Stomach smooth muscle (tissue), 2 donors: ENCODE measurements at regions not wholly inside any gene's neighbourhood (a gene's known extent, or its start where the extent isn't known, plus 50 kb on each side); places are given as distances from the start of the nearest gene placed in this dataset.

Source experiments
- H3K27ac ChIP-seq: one replicate; pipeline ENCODE4 v1.7.0; 2013; ENCODE audit warnings: mild to moderate bottlenecking, low read length, inconsistent platforms
- H3K27me3 ChIP-seq, 2 donors: one replicate each; pipeline ENCODE4 v1.7.0; 2013; ENCODE audit warnings: low read length in 2 of 2; ENCODE audit not compliant: insufficient read depth in 2 of 2, control insufficient read depth in 1 of 2
- H3K36me3 ChIP-seq, 2 donors: one replicate each; pipeline ENCODE4 v1.7.0; 2013; ENCODE audit warnings: low read length in 2 of 2; ENCODE audit not compliant: control insufficient read depth in 2 of 2, insufficient read depth in 2 of 2
- H3K4me1 ChIP-seq: one replicate; pipeline ENCODE4 v1.7.0; 2013; ENCODE audit warnings: low read length; ENCODE audit not compliant: control insufficient read depth, insufficient read depth
- H3K4me3 ChIP-seq, 2 donors: one replicate each; pipeline ENCODE4 v1.7.0; 2013; ENCODE audit warnings: low read length in 2 of 2
- H3K9ac ChIP-seq, 2 donors: one replicate each; pipeline ENCODE4 v1.7.0; 2013; ENCODE audit warnings: low read length in 2 of 2, mild to moderate bottlenecking in 1 of 2
- H3K9me3 ChIP-seq, 2 donors: one replicate each; pipeline ENCODE4 v1.7.0; 2013; ENCODE audit warnings: low read length in 2 of 2; ENCODE audit not compliant: control insufficient read depth in 2 of 2
- donor health status: healthy.
- donor health status: Pancreatic carcinoma.

- Histone ChIP-seq H3K9me3 (no peaks in the 10 kb centered on the region), H3K27me3 (no peaks in the 10 kb centered on the region), H3K4me1 (peaks cover 8% of the 10 kb centered on the region), H3K9ac (no peak overlapping the region), H3K36me3 (no peaks in the 10 kb centered on the region), H3K27ac (no peak overlapping the region), H3K4me3 (no peak overlapping the region)
Measured at GRCh38 chr4:17068891-17069290, 170.4 kb upstream of the LDB2 start.

- Histone ChIP-seq H3K9me3 (no peaks in the 10 kb centered on the region), H3K27ac (no peak overlapping the region), H3K27me3 (no peaks in the 10 kb centered on the region)
Measured at GRCh38 chr4:17068392-17068791, 169.9 kb upstream of the LDB2 start.

GRCh38 chr4:17066972-17067371 is 168.5 kb upstream of the LDB2 start:
- no peak overlapping the region for H3K9ac ChIP-seq
- no peak overlapping the region for H3K27ac ChIP-seq

More at GRCh38 chr4:17068392-17068791, 169.9 kb upstream of the LDB2 start:
- Histone ChIP-seq H3K4me1 (peaks cover 8% of the 10 kb centered on the region), H3K4me3 (no peak overlapping the region), H3K36me3 (no peaks in the 10 kb centered on the region), H3K9ac (no peak overlapping the region)

GRCh38 chr4:17066236-17066635 is 167.8 kb upstream of the LDB2 start:
- Histone ChIP-seq H3K27me3 (no peaks in the 10 kb centered on the region), H3K9ac (no peak overlapping the region), H3K36me3 (no peaks in the 10 kb centered on the region), H3K9me3 (no peaks in the 10 kb centered on the region), H3K27ac (no peak overlapping the region), H3K4me3 (no peak overlapping the region), H3K4me1 (peaks cover 8% of the 10 kb centered on the region)

More at GRCh38 chr4:17066972-17067371, 168.5 kb upstream of the LDB2 start:
- H3K27me3 ChIP-seq: no peaks in the 10 kb centered on the region
- peaks cover 8% of the 10 kb centered on the region for H3K4me1 ChIP-seq
- H3K36me3 ChIP-seq: no peaks in the 10 kb centered on the region
- H3K4me3 ChIP-seq: no peak overlapping the region
- H3K9me3 ChIP-seq: no peaks in the 10 kb centered on the region

GRCh38 chr4:17065821-17066220 is 167.4 kb upstream of the LDB2 start:
- no peak overlapping the region for H3K9ac ChIP-seq
- no peak overlapping the region for H3K4me3 ChIP-seq
- H3K9me3 ChIP-seq: no peaks in the 10 kb centered on the region

GRCh38 chr4:17064959-17065358 is 166.5 kb upstream of the LDB2 start:
- Histone ChIP-seq H3K9ac (no peak overlapping the region), H3K9me3 (no peaks in the 10 kb centered on the region), H3K4me1 (peaks cover 8% of the 10 kb centered on the region), H3K27ac (no peak overlapping the region), H3K36me3 (no peaks in the 10 kb centered on the region), H3K4me3 (no peak overlapping the region), H3K27me3 (no peaks in the 10 kb centered on the region)

More at GRCh38 chr4:17065821-17066220, 167.4 kb upstream of the LDB2 start:
- H3K36me3 ChIP-seq: no peaks in the 10 kb centered on the region
- peaks cover 8% of the 10 kb centered on the region for H3K4me1 ChIP-seq
- H3K27ac ChIP-seq: no peak overlapping the region
- no peaks in the 10 kb centered on the region for H3K27me3 ChIP-seq

- Histone ChIP-seq H3K4me3 (no peak overlapping the region), H3K27ac (no peak overlapping the region), H3K4me1 (peaks cover 7% of the 10 kb centered on the region), H3K9me3 (no peaks in the 10 kb centered on the region), H3K36me3 (no peaks in the 10 kb centered on the region), H3K27me3 (no peaks in the 10 kb centered on the region), H3K9ac (no peak overlapping the region)
Measured at GRCh38 chr4:17063888-17064287, 165.4 kb upstream of the LDB2 start.

GRCh38 chr4:17060230-17060629 is 161.8 kb upstream of the LDB2 start:
- Histone ChIP-seq H3K36me3 (no peaks in the 10 kb centered on the region), H3K9ac (no peak overlapping the region), H3K4me1 (no peaks in the 10 kb centered on the region), H3K27ac (no peak overlapping the region), H3K4me3 (no peak overlapping the region), H3K9me3 (no peaks in the 10 kb centered on the region), H3K27me3 (no peaks in the 10 kb centered on the region)

- no peaks in the 10 kb centered on the region for H3K36me3 ChIP-seq
- no peaks in the 10 kb centered on the region for H3K27me3 ChIP-seq
- H3K9me3 ChIP-seq: no peaks in the 10 kb centered on the region
- H3K9ac ChIP-seq: no peak overlapping the region
- H3K27ac ChIP-seq: no peak overlapping the region
- no peaks in the 10 kb centered on the region for H3K4me1 ChIP-seq
- H3K4me3 ChIP-seq: peak overlapping the region in 1 of 2 donors; percentile 35
Measured at GRCh38 chr4:17058916-17059741, 160.7 kb upstream of the LDB2 start.

GRCh38 chr4:17058536-17058915 is 160.1 kb upstream of the LDB2 start:
- no peaks in the 10 kb centered on the region for H3K4me1 ChIP-seq
- H3K36me3 ChIP-seq: no peaks in the 10 kb centered on the region
- H3K27me3 ChIP-seq: no peaks in the 10 kb centered on the region
- H3K4me3 ChIP-seq: peak overlapping the region in 1 of 2 donors; percentile 35
- H3K27ac ChIP-seq: no peak overlapping the region
- no peak overlapping the region for H3K9ac ChIP-seq
- H3K9me3 ChIP-seq: no peaks in the 10 kb centered on the region

GRCh38 chr4:17057035-17057434 is 158.6 kb upstream of the LDB2 start:
- no peaks in the 10 kb centered on the region for H3K27me3 ChIP-seq
- no peak overlapping the region for H3K4me3 ChIP-seq
- H3K27ac ChIP-seq: no peak overlapping the region
- no peaks in the 10 kb centered on the region for H3K4me1 ChIP-seq
- no peak overlapping the region for H3K9ac ChIP-seq
- no peaks in the 10 kb centered on the region for H3K9me3 ChIP-seq
- H3K36me3 ChIP-seq: no peaks in the 10 kb centered on the region
